ENCODE measurements at regions not wholly inside any gene's neighbourhood (a gene's known extent, or its start where the extent isn't known, plus 50 kb on each side); places are given as distances from the start of the nearest gene placed in this dataset.

- TF ChIP-seq CTCF (conservative IDR thresholded peaks at IDR 0.05; ENCODE audit: low read depth, low read length) = no peak
- no peak overlapping the region for H3K4me3 ChIP-seq (ENCODE audit: low read depth, low read length)
- no peak for DNase-seq (ENCODE audit: low read depth)
These were observed 749.5 kb downstream of the RNF144A start for GRCh38 chr2:7666596-7667259.

DNA sequence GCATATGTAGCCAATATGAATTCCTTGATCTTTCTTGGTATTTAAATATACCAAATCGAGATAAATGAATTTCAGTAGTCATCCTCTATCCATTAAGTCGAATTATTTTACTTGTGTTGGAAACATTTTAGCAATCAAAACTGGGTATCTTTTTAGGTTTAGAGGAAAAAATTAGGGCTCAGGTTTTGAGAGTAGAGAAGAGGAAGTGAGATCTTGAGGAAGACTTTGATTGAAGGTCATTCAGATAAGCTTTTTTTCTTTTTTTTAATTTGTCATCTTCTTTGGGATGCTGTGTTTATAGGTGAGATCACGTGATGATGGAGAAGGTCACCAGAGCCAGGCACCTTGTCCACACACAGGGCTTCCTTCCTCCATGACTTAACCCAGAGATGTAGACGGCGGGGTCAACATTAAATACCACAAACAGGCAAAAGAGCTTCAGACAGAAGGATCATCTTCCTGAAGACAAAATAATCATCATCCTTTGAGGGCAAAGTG is 750.1 kb downstream of the RNF144A start:
- no peak for DNase-seq (ENCODE audit: low read depth)
- no peak for TF ChIP-seq CTCF (conservative IDR thresholded peaks at IDR 0.05; ENCODE audit: low read depth, low read length)
- no peak overlapping the region for H3K4me3 ChIP-seq (ENCODE audit: low read depth, low read length)

GRCh38 chr2:7670905-7671641 is 753.9 kb downstream of the RNF144A start:
- no peak for TF ChIP-seq CTCF (conservative IDR thresholded peaks at IDR 0.05; ENCODE audit: low read depth, low read length)
- H3K4me3 ChIP-seq (ENCODE audit: low read depth, low read length) = no peak overlapping the region
- DNase-seq (ENCODE audit: low read depth) = no peak

- no peak for DNase-seq (ENCODE audit: low read depth)
- peak; percentile 74 for TF ChIP-seq CTCF (conservative IDR thresholded peaks at IDR 0.05; ENCODE audit: low read depth, low read length)
- no peak overlapping the region for H3K4me3 ChIP-seq (ENCODE audit: low read depth, low read length)
These were observed 754.9 kb downstream of the RNF144A start for GRCh38 chr2:7672027-7672684.

- no peak overlapping the region for H3K4me3 ChIP-seq (ENCODE audit: low read depth, low read length)
- no peak for TF ChIP-seq CTCF (conservative IDR thresholded peaks at IDR 0.05; ENCODE audit: low read depth, low read length)
- no peak for DNase-seq (ENCODE audit: low read depth)
These were observed 755.5 kb downstream of the RNF144A start for GRCh38 chr2:7672685-7673071.

DNA sequence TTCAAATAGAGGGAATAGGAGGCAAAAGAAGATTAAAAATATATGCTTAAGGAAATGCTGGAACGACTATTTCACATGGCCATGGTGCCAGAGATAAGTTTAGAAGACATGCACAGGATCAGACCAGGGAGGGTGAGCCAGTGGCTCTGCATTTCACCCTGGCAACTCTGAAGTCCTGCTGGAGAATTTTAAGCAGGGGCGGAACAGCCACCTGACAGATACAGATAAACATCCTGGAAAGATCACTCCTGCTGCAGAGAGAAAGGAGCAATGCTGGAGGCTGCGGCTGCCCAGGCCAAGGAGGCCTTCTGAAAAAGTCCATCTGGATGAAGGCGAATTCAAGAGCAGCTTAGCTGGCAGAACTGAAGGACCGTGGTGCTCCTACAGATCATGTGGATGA is 755.9 kb downstream of the RNF144A start:
- no peak for DNase-seq (ENCODE audit: low read depth)
- H3K4me3 ChIP-seq (ENCODE audit: low read depth, low read length) = no peak overlapping the region
- TF ChIP-seq CTCF (conservative IDR thresholded peaks at IDR 0.05; ENCODE audit: low read depth, low read length) = no peak

All from epithelial cell of proximal tubule (primary cell).